Motor neuron (in vitro differentiated cells): ENCODE measurements at regions not wholly inside any gene's neighbourhood (a gene's known extent, or its start where the extent isn't known, plus 50 kb on each side); places are given as distances from the start of the nearest gene placed in this dataset.
A peak's percentile ranks its signal among the peaks of the same experiment; 100 is the strongest.
"Not testable (repeated sequence)": the region's sequence is repeated elsewhere in the genome, so short reads cannot be mapped to it uniquely, and the experiment has no call there.

Source experiments
- ATAC-seq, 8 experiments: fragments of 200-7000 bp; cut with Tn5 transposase; replicated peaks in 6 of 8; 2 replicates each; pipeline ENCODE4 v1.8.0; 2021; ENCODE audit warnings: mild to moderate bottlenecking in 8 of 8, moderate library complexity in 8 of 8
- H3K27ac ChIP-seq, 2 donors: fragments of 250-450 bp; sonication (Bioruptor Pico); 2 replicates each; pipeline ENCODE4 v1.9.0; 2021; ENCODE audit warnings: antibody characterized with exemption in 2 of 2, mild to moderate bottlenecking in 2 of 2, moderate library complexity in 1 of 2
- H3K4me1 ChIP-seq, 2 donors: fragments of 250-450 bp; sonication (Bioruptor Pico); replicated peaks in 1 of 2; 2 replicates each; pipeline ENCODE4 v1.6.1; 2021; ENCODE audit warnings: antibody characterized with exemption in 2 of 2, mild to moderate bottlenecking in 2 of 2, moderate library complexity in 1 of 2
- H3K4me3 ChIP-seq, 5 donors: fragments of 250-450 bp; sonication (Bioruptor Pico); 2 replicates each; pipeline ENCODE4 v1.9.0; 2021; ENCODE audit warnings: antibody characterized with exemption in 5 of 5, mild to moderate bottlenecking in 5 of 5, moderate library complexity in 4 of 5
- WGBS, 10 experiments: fragments of 450-650 bp; shearing (Covaris generic); methylation state at CpG; one replicate each; pipeline ENCODE4 v1.0.0; 2022; 5-methylcytosine and 5-hydroxymethylcytosine counted together
- in situ Hi-C, 9 experiments: fragments of 400-800 bp; cut with MboI; loops; one replicate each; pipeline ENCODE4 v1.15.0; 2021; ENCODE audit warnings: low sequenced_read_pairs in 9 of 9, low pct_unique_long_range_greater_than_20kb in 2 of 9; ENCODE audit not compliant: unreplicated experiment in 9 of 9

GRCh38 chr4:82240410-82240809 is 133.4 kb downstream of the HNRNPD start:
- in situ Hi-C loops = no loop called here
- 50 to 100% (median 80%) methylated on average over 1 to 7 of the region's 7 CpGs for WGBS, 10 experiments
- Histone ChIP-seq H3K4me1 (no peaks in the 10 kb centered on the region), H3K4me3 (no peak overlapping the region), H3K27ac (no peak overlapping the region)
- ATAC-seq = no peak

GRCh38 chr4:82237142-82237541 is 136.6 kb downstream of the HNRNPD start:
- in situ Hi-C loops, H3K27ac ChIP-seq, ATAC-seq, H3K4me1 ChIP-seq, H3K4me3 ChIP-seq: not testable (repeated sequence)
- 0 to 86% (median 64%) methylated on average over 1 of the region's 1 CpG; no CpG with 5 or more reads in 2 of the 10 experiments for WGBS, 10 experiments

- Histone ChIP-seq H3K4me3 (no peak overlapping the region), H3K27ac (no peak overlapping the region), H3K4me1 (peaks cover 0 to 11% of the 10 kb centered on the region in 2 donors)
- in situ Hi-C loops = no loop called here
- WGBS, 10 experiments = 0 to 100% (median 33%) methylated on average over 1 of the region's 1 CpG; no CpG with 5 or more reads in 5 of the 10 experiments
- no peak for ATAC-seq
These were observed 138.4 kb downstream of the HNRNPD start for GRCh38 chr4:82235346-82235745.

GRCh38 chr4:82232891-82233290 is 140.9 kb downstream of the HNRNPD start:
- Histone ChIP-seq H3K4me3 (no peak overlapping the region), H3K27ac (no peak overlapping the region), H3K4me1 (peaks cover 0 to 11% of the 10 kb centered on the region in 2 donors)
- ATAC-seq = no peak
- 0 to 100% (median 66%) methylated on average over 1 of the region's 1 CpG; no CpG with 5 or more reads in 2 of the 10 experiments for WGBS, 10 experiments
- in situ Hi-C loops = no loop called here

- Histone ChIP-seq H3K27ac (peak overlapping the region in 1 of 2 donors; percentile 28), H3K4me3 (no peak overlapping the region), H3K4me1 (peaks cover 0 to 11% of the 10 kb centered on the region in 2 donors)
- in situ Hi-C loops = no loop called here
- peak in 3 of 8 experiments; percentile 17 to 35 (median 33) for ATAC-seq
These were observed 142.0 kb downstream of the HNRNPD start for GRCh38 chr4:82231806-82232205.

- ATAC-seq = peak in 2 of 8 experiments; percentile 23 to 24
- Histone ChIP-seq H3K27ac (no peak overlapping the region), H3K4me3 (no peak overlapping the region), H3K4me1 (peaks cover 0 to 11% of the 10 kb centered on the region in 2 donors)
- 10 to 100% (median 76%) methylated on average over 2 to 4 of the region's 4 CpGs for WGBS, 10 experiments
- in situ Hi-C loops = no loop called here
These were observed 143.5 kb downstream of the HNRNPD start for GRCh38 chr4:82230306-82230705.

GRCh38 chr4:82225030-82225429 is 148.8 kb downstream of the HNRNPD start:
- WGBS, 10 experiments = 0 to 94% (median 46%) methylated on average over 1 to 2 of the region's 2 CpGs; no CpG with 5 or more reads in 3 of the 10 experiments
- peaks cover 0 to 7% of the 10 kb centered on the region in 2 donors for H3K4me1 ChIP-seq
- in situ Hi-C loops = no loop called here
- ATAC-seq = peak in 3 of 8 experiments; percentile 39 to 79 (median 51)
- H3K27ac ChIP-seq = no peak overlapping the region
- H3K4me3 ChIP-seq = no peak overlapping the region

- WGBS, 10 experiments = 20 to 100% (median 52%) methylated on average over 1 to 4 of the region's 4 CpGs
- peak in 3 of 8 experiments; percentile 14 to 40 (median 29) for ATAC-seq
These were observed 150.1 kb downstream of the HNRNPD start for GRCh38 chr4:82223715-82224114.

GRCh38 chr4:82219346-82219745 is 154.4 kb downstream of the HNRNPD start:
- 20 to 100% (median 60%) methylated on average over 1 to 6 of the region's 6 CpGs; no CpG with 5 or more reads in 1 of the 10 experiments for WGBS, 10 experiments
- Histone ChIP-seq H3K27ac (no peak overlapping the region), H3K4me1 (peaks cover 0 to 13% of the 10 kb centered on the region in 2 donors), H3K4me3 (no peak overlapping the region)
- in situ Hi-C loops = loop anchor here in 3 of 9 experiments (25.0 kb wide), 2 partner anchors 757 to 807 kb away; partner anchors contain the start of gene RASGEF1B (in 1 of the 3)
- no peak for ATAC-seq

More at GRCh38 chr4:82223715-82224114, 150.1 kb downstream of the HNRNPD start:
- in situ Hi-C loops = loop anchor here in 3 of 9 experiments (25.0 kb wide), 2 partner anchors 761 to 811 kb away; partner anchors contain the start of gene RASGEF1B (in 1 of the 3)
- Histone ChIP-seq H3K4me3 (no peak overlapping the region), H3K4me1 (peaks cover 0 to 12% of the 10 kb centered on the region in 2 donors), H3K27ac (no peak overlapping the region)

GRCh38 chr4:82217986-82218715 is 155.6 kb downstream of the HNRNPD start:
- Histone ChIP-seq H3K4me1 (peaks cover 0 to 11% of the 10 kb centered on the region in 2 donors), H3K27ac (no peak overlapping the region), H3K4me3 (no peak overlapping the region)
- 6 to 100% (median 67%) methylated on average over 1 to 3 of the region's 3 CpGs for WGBS, 10 experiments
- ATAC-seq = peak in 2 of 8 experiments; percentile 35
- in situ Hi-C loops = loop anchor here in 3 of 9 experiments (25.0 kb wide), 2 partner anchors 756 to 806 kb away; partner anchors contain the start of gene RASGEF1B (in 1 of the 3)

GRCh38 chr4:82216219-82216618 is 157.6 kb downstream of the HNRNPD start:
- in situ Hi-C loops = loop anchor here in 3 of 9 experiments (25.0 kb wide), 2 partner anchors 754 to 804 kb away; partner anchors contain the start of gene RASGEF1B (in 1 of the 3)
- Histone ChIP-seq H3K27ac (no peak overlapping the region), H3K4me1 (peaks cover 0 to 14% of the 10 kb centered on the region in 2 donors), H3K4me3 (no peak overlapping the region)
- ATAC-seq = no peak
- WGBS, 10 experiments = 54 to 94% (median 81%) methylated on average over 2 of the region's 2 CpGs; no CpG with 5 or more reads in 6 of the 10 experiments

- Histone ChIP-seq H3K4me1 (peaks cover 0 to 14% of the 10 kb centered on the region in 2 donors), H3K27ac (no peak overlapping the region), H3K4me3 (no peak overlapping the region)
- no peak for ATAC-seq
- in situ Hi-C loops = loop anchor here in 3 of 9 experiments (25.0 kb wide), 2 partner anchors 753 to 803 kb away; partner anchors contain the start of gene RASGEF1B (in 1 of the 3)
These were observed 158.0 kb downstream of the HNRNPD start for GRCh38 chr4:82215800-82216199.

GRCh38 chr4:82215039-82215438 is 158.8 kb downstream of the HNRNPD start:
- in situ Hi-C loops = loop anchor here in 3 of 9 experiments (25.0 kb wide), 2 partner anchors 753 to 803 kb away; partner anchors contain the start of gene RASGEF1B (in 1 of the 3)
- peak in 2 of 8 experiments; percentile 66 to 70 for ATAC-seq
- 60 to 100% (median 94%) methylated on average over 1 of the region's 1 CpG; no CpG with 5 or more reads in 6 of the 10 experiments for WGBS, 10 experiments
- Histone ChIP-seq H3K4me3 (no peak overlapping the region), H3K27ac (no peak overlapping the region), H3K4me1 (peaks cover 0 to 14% of the 10 kb centered on the region in 2 donors)
